HG02870 (cell line): ENCODE measurements at regions not wholly inside any gene's neighbourhood (a gene's known extent, or its start where the extent isn't known, plus 50 kb on each side); places are given as distances from the start of the nearest gene placed in this dataset.
A peak's percentile ranks its signal among the peaks of the same experiment; 100 is the strongest.

Experiments
- ATAC-seq: cut with Tn5 transposase; IDR thresholded peaks from one replicate; pipeline ENCODE4 v1.9.1; 2021; ENCODE audit warnings: mild to moderate bottlenecking, moderate library complexity; ENCODE audit not compliant: unreplicated experiment

DNA sequence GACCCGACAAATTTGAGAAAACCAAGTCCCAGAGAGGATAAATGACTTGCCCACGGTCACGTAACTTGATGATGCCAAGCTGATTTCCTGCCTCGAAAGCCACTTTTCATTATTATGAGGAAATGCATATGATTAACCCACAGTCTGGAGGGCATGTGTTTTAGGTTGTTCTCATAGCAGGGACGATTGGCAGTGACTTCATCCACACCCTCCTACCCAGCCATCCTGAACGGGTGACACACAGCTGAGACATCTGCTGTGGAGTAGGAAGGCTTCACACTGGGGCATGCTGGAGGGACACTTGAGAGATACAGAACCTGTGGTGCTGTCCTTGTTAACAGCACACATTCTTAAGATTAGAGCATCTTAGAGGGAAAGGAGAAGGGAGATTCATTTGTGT lies 65.4 kb upstream of the WDFY2 start:
- no peak for ATAC-seq

DNA sequence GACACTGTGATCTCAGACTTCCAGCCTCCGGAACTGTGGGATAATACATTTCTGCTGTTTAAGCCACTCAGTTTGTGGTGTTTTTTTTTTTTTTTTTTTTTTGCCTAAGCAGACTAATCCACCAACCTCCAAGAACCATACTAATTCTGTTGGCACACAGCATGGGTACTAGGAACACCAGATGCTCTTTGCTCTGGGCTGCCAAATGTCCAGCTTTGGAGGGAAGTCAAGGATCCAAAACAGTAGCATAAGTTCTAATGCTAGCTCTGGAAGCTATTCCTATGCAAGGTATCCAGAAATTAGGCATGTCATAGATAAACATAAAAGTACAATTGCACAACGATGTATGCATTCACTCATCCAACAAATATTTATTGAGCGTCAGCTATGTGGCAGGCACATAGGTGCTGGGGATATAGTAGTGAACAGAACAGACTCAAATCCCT lies 64.5 kb upstream of the WDFY2 start:
- ATAC-seq = no peak

DNA sequence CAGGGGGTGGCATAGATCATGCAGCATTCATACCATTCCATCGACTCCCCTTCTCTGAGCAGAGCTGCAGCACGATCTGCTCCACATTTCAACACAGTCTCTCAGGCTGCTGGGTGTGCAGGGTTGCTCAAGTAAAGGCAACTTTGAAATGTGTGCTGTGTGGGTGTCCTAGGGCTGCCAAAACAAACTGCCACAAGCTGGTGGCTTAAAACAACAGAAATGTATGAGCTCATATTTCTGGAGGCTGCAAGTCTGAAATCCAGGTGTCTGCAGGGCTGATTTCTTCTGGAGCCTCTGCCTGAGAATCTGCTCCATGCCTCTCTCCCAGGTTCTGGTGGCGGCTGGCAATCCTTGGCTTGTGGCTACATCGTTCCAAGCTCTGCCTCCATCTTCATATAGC lies 63.7 kb upstream of the WDFY2 start:
- no peak for ATAC-seq

DNA sequence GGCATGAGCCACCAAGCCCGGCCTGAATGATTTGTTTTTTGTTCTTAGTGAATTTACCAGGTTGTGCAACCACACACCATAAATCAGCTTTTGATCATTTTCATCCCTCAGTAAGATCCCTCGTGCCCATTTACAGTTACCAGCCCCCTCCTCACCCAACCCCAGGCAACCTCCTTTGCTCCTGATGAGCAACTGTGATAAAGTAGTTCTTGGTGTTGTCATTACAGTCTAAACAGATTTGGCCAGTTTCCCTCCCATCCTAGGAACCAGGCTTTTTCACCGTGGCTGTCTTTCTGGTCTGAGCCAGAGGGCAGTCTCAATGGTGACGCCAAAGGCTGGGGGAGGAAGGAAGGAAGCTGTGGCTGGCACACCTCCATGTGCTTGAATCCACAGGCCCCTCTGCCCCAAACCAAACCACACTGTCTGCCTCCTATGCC lies 61.2 kb upstream of the WDFY2 start:
- no peak for ATAC-seq

DNA sequence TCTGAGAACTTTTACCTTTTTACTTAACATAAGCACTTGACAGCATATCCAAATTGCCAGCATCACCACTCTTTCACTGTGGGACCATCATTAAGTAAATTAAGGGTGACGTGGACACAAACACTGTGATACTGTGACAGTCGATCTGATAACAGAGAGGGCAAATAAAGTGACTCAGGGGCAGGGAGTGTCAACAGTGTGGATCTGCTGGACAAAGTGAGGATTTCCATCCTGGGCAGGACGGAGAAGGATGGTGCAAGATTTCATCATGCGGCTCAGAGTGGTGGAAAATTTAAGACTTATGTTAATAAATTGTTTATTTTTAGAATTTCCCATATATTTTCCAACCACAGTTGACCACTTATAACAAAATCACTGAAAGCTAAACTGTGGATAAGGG lies 60.0 kb upstream of the WDFY2 start:
- no peak for ATAC-seq

DNA sequence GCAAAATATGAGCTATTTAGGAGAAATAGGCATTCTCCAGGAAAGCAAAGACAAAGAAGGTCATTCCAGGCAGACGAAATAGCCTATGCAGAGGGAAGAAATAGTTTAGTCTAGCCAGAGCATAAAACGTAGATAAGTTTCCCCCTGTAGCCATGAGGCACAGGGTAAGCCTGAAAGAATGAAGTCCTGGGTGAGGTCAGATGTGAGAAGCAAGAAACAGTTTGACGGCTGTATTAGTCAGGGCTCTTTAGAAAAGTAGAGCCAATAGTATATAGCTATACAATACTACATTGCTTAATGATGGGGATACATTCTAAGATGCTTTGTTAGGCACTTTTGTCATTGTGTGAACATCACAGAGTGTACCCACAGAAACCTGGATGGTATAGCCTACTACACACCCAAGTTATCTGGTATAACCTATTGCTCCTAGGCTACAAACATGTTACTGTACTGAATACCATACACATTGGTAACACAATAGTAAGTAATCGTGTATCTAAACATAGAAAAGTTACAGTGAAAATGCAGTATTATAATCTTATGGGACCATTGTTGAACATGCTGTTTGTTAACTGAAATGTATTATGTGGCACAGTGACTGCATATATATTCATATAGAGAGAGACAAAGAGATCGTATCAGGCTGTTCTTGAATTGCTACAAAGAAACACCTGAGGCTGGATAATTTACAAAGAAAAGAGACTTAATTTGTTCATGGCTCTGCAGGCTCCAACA lies 59.3 kb upstream of the WDFY2 start:
- ATAC-seq = no peak

DNA sequence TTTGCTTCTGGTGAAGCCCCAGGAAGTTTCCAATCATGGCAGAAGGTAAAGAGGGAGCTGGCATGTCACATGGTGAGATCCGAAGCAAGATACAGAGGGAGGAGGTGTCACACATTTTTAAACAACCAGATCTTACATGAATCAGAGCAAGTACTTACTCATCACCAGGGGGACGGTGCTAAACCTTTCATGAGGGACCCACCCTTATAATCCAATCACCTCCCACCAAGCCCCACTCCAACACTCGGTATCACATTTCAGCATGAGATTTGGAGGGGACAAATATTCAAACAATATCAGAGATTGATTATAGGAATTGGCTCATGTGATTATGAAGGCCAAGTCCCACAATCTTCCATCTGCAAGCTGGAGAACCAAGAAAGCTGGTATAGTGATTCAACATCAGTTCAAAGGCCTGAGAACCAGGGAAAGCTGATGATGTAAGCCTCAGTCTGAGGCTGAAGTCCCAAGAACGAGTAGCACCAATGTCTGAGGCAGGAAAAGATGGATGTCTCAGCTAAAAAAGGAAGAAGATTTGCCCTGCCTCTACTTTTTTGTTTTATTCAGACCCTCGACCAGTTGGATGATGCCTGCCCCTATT lies 58.6 kb upstream of the WDFY2 start:
- ATAC-seq = no peak

DNA sequence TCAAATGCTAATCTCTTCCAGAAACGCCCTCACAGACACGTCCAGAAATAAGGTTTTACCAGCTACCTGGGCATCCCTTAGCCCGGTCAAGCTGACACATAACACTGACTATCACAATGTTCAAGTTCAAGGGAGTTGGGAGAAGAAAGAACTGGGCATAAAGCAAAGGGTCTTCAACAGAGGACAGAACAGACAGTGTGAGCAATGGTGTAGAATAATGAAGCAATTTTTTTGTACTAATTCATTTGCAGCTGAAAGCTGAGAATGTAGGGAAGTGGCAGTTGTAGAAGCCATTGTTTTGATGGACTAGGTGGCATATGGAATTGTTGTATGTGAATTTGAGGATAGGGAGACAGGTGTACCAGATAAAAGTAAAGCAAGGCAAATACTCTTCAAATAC lies 58.1 kb upstream of the WDFY2 start:
- ATAC-seq = no peak

DNA sequence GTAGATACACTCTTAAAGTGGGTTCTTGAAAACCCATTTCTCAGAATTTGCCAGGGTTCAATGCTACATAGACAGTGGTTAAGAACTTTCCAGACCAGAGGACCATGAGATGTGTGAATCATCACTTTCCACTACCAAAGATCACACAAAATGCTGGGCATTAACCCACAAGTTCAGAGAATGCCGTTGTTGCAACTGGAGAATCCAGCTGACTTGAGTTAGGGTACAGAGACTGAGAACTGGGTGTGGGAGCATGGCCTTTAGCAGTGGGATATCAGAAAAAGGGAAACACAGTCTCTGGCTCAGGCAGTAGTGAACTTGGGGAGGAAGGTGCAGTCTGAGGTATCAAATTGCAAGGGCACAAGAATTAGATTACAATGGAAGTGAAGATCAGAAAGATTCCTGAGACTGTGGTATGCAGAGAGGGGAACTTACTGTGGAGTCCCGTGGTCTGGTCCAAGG lies 51.5 kb upstream of the WDFY2 start:
- ATAC-seq = no peak

DNA sequence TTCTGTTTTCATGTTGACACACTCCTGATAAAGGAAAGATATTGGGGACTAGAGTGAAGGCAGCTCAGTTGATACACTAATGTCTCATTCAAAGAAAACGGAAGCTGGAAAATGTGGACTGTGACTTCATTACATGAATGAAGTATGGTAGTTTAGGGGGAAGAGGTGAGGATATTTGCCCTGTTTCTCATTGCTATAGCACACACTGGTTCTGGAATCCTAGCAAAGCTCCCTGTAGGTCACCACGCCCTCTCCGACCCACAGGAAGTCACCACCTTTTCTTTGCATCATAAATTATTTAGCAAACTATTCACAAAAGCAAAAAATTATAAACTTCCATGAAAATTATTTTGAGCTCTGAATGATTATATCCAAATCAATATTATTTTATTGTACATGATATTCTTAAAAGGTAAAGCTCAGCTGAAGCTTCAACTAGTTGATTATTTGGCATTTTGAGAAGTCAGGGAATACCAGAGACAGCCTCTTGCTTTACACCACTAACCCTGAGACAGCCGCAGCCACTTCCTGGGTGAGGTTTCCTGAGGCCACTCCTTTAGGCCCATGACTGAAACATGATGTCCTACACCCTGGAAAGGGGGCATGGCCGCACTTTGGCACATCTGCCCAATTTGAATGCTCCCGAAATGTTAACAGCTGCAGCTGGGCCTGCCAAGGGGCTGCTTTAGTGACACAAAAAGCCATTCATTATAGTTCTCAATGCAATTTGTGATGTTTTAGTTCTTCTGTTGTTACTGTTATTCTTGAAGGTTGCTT lies 50.0 kb upstream of the WDFY2 start:
- peak; percentile 83 for ATAC-seq
